DMS 273 (cell line): ENCODE measurements at regions not wholly inside any gene's neighbourhood (a gene's known extent, or its start where the extent isn't known, plus 50 kb on each side); places are given as distances from the start of the nearest gene placed in this dataset.

ENCODE experiments used
- DNase-seq: peaks from one replicate; lab custom pipeline; 2025; ENCODE audit not compliant: unreplicated experiment; lab: John Stamatoyannopoulos, UW

DNA sequence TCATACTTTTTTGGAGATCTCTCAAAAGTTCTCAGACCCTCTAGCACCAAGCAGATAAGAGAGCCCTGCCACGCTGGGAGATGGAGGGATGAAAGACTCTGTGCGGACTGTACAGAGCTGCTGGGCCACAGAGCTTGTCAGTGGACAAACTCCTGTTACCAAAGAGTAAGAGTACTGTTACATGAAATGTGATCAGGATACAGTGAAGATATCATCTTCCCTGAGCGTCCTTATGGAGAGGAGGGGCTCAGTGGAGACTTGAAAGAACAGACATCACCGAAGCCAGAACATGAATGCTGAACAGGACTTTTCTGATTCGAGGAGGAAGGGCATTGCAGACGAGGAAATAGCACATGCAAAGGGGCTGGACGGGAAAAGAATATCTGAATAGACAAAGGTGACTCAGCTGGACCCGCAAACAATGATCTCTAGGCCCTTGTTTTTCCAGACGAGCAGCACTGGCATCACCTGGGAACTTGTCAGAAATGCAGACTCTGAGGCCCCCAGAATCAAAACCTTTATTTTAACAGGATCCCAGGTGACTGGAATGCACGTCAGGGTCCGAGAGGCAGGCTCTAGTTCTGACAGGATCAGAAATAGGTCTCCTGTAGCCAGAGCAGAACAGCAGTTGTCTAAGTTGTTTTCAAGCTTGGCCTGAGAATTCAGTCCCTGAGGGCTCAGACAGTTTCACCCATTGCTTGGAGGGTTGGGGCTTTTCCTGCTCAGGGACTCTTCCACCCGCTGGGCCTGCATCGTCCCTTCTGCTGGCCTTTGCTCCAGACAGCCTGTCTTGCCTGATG is 277.9 kb downstream of the RPLP1 start:
- no peak for DNase-seq

DNA sequence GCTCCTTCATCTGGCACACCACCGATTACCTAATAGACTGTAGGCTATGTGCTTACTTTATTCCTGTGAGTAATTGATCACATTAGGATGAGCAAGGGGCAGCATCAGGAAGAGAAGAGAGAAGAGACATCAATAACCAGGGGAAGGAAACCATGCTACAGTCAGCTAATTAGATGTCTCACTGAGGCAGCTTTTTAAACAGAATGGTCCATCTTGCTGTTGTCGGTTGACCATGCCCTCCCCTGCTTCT is 278.4 kb downstream of the RPLP1 start:
- DNase-seq = no peak

DNA sequence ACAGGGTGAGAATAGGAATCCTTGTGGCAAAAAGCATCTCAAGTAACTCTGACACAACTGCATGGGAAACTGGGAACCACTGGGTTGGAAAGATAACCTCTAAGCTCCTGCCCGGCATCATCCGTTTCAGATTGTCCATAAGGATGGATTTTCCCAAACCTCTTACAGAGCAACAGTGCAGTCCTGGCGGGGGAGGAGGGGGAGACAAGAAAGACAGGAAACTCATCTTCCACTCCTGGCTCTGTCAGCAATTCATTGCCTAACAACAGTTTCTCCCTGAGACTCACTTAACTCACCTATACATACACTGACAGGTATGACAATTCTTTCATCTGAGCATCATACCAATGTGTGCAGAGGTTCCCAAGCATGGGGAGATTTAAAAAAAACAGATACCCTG is 279.0 kb downstream of the RPLP1 start:
- no peak for DNase-seq

DNA sequence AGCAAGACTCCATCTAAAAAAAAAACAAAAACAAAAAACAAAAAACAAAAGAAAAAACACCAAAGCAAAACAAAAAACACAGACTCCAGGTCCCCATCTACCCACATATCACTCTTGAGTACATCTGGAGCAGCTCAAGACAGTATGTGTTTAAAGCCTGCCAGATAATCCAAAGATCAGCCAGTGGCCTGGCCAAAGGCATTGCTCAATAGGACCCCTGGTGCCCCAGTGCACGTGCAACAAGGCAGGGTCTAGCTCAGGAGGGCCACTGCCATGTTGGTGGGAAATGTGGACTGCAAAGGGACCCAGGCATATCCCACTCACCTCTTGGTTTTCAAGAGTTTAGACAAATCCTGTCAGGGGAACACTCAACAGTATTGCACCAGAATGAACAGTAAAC is 279.5 kb downstream of the RPLP1 start:
- no peak for DNase-seq

DNA sequence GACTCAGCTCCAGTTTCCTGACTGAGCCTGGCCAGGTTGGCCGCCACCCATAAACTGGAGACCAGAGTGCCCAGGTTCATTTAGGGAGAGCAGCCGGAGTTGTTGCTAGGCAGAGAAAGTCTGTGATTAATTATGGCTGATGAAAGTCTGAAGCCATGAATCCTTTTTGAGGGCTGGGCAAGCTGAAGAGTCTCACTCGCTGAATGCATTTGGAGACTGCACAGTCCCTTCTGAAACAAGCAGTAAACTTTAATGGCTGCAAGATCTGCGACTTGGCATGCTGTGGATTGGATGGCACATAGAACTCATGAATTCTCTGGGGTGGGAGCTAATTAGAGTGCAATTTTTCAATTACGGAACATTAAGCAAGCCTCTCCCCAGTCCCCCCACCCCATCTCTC is 282.1 kb downstream of the RPLP1 start:
- peak; percentile 4 for DNase-seq

DNA sequence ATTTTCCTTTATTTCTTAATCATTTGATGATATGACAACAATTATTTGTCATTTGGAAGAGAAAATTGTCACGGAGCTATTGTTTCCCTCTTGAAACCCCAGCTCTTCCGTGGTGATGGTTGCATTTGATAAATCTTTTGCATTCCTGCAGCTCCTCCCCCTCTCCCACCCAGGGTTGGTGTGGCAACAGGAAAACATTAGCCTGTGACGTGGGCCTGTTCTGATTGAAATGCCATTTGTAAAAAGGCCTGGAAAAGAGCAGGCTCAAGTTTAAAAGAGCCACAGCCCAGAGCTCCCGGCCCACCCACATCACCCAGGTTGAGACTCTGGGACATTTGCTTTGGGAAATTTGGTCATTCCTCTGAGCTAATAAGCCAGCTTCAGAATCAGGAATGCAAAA is 282.5 kb downstream of the RPLP1 start:
- no peak for DNase-seq

DNA sequence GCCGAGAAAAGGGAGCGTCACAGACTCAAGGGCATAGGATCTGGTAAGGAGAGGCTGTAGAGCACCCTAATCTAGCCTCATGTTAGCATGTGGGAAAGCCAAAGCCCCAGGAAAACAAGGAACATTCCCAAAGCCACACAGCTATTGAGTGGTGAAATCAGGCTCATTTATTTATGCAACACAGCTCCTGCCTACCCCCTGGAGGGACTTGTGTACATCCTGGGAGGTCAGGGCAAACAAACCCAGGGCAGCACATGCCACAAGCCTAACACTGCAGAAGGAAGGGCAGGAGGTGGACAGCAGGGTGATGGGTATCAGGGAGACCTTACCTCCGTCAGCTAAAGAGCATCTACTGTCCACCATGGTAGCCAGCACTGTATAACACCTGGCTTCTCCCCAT is 283.5 kb downstream of the RPLP1 start:
- DNase-seq = no peak

DNA sequence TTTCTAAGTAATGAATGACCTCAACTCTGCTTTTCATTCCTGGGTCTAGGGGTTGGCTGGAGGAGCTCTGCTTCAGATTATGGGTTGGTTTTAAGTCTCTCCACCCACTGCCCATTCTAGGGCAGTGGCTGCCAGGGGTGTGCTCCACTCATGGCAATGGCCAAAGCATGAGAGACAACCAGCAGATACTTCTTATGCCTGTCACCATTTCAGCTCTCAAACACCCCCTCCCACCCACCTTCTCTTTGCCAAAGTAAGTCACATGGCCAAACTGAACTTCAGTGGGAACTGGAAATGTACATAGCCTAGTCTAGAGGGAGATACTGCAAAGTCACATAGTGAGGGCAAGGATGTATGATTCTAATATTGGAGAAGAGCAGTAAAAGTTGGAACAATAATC is 285.3 kb downstream of the RPLP1 start:
- DNase-seq = no peak

DNA sequence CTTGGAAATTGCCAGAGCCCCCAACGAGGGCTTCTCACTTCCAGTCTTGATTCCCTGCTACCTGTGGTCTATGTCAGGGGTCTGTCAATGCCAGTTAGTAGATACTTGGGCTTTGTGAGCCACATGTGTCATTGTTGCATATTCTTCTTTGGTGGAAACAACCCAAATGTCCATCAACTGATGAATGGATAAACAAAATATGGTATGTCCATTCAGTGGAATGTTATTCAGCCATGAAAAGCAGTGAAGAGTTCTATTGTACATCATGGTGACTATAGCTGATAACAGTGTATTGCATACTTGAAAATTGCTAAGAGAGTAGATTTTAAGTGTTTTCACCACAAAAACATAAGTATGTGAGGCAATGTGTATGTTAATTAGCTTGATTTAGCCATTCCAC is 288.1 kb downstream of the RPLP1 start:
- no peak for DNase-seq

DNA sequence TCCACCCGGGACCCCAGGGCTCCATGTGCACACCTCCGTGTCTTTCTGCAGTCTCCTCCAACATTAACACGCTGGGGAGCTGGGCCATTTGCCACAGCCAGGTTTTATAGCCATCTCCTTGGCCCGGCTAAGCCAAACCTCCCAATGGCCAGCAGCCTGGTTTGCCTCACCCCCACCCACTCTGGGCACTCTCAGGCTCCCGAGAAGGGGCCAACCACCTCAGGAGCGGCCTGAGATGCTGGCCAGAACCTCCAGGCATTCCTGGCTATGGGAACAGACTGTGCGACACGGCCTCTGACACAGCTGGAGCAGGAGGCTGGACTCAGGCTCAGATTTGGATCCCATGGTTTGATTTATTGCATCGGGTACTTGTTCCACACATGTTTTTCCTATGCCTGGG is 289.7 kb downstream of the RPLP1 start:
- no peak for DNase-seq

DNA sequence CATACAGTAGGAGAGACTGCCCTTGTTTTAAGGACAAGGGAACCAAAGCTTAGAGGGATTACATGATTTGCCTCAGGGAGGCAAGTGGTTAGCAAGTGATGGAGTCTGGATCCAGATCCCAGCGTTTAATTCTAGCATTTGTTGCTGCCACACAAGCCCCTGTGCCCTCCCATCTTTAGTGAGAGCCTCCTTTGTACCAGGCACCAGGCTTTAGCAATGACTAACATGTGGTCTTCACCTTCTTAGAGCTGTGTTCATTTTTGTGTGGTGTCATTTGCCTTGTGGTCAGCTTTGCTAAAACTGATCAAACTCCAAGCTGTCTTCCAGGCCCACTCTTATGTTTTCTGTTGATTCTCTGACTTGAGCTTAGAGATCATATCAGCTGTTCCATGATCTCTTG is 290.5 kb downstream of the RPLP1 start:
- no peak for DNase-seq

DNA sequence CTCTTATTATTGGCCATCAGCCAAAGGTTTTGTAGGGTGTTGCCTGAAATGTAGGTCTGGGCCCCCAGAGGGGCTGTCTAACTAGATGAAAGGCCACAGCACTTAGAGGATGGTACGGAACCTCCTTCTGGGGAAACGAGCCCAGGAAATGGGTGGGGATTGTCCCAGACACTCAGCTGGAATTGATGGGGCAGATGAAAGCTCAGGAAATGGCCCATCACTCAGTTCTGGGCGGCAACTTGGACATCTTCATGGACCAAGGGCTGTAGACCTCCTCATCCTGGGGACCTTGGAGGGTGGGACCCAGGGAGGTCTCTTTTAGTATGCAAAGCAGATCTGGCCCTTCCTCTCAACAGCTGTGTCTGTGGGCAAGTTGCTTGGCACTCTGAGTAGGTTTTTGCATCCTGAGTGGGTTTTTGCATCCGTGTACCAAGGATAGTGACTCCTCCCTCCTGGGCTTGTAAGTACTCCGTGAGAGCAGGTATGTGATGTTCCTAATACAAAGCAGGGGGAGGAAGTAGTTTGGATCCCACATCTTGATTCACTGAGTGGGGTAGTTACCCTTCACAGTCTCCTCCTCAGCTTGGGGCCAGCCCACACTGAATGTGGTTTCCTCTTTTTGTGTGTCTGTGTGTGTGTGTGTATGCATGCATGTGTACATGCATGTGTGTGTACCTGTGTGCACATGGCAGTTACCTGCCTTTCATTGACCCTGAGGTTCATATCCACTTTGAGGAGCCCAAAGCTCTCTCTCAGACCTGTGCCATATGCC is 292.0 kb downstream of the RPLP1 start:
- DNase-seq = no peak

DNA sequence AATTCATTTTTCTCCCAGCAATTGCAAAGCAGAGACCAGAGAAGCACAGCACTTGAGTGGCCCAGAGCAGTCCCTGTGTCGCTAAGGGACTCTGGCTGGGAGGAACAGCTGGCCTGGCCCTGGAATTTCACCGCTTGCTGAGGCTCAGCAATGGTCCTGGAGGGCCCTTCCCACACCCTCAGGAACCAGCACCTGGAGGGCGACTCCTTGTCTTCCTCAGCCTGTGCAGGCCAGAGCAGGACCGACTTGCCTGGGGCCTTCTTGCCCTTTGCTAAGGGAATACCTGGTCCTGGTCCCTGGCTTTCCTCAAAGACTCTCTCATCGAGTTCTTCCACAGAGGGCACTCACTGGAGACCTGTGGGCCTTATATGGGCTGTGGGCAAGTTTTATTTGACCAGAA is 294.6 kb downstream of the RPLP1 start:
- peak; percentile 6 for DNase-seq

DNA sequence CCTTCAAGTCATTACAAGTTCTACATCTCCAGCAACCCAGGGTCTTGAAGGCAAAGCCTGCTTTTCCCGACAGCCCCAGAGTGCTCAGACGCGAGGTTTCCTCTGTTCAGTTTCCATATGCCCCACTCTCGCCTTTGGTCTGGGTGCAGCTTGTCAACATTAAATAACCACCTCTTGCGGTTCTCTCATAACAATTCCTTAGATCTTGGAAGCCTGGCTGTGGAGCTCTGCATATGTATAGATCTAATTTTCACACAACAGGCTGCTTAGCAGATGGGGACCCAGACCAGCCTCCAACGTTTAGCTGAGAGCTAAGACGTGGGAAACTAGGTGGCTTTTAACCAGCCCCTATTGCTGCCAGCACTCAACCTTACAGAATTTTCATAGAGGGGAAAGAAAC is 295.5 kb downstream of the RPLP1 start:
- peak; percentile 91 for DNase-seq

DNA sequence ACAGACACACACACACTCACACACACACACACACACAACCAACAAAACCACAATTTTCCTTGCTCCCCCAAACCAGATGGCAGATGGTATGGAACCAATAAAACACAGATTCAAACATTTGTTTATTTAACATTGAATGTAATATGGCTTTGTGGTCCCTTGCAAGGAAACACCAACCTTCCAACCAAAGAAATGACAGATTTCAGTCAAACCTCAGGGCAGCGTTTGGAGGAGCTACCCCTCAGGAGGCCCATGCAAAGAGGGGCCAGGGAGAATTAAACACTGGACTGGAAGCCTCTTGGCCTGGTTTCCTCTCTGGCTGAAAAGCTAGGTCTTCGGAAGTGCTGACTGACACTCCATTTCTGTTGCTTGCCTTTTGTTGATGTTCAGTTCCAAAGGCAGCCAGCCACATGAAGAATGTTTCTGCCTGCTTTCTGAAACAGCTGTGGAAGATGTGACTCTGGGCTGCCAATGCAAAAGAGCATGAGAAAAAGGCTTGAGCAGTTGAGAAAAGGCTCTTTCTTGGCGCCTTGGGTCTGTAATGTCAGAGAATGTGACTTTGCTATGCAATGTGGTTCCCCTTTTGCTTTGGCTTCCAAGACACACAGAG is 296.1 kb downstream of the RPLP1 start:
- peak; percentile 78 for DNase-seq

DNA sequence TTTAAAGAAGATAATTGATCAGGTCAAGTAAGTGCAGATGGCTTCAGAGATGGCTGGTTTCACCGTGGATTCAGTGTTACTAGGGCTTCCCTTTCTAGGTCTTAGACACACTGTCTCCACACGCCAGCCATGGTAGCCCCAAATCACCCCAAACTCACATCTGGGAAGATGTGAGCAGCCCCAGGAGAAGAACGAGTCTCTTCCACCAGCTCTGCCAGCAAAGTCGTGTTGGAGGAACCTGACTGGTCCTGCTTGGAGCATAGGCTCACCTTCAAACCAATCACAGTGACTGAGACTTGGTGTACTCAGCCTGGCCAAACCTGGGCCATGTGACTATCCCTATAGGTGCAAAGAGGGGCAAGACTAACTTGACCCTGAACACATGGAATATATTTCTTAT is 296.7 kb downstream of the RPLP1 start:
- no peak for DNase-seq

DNA sequence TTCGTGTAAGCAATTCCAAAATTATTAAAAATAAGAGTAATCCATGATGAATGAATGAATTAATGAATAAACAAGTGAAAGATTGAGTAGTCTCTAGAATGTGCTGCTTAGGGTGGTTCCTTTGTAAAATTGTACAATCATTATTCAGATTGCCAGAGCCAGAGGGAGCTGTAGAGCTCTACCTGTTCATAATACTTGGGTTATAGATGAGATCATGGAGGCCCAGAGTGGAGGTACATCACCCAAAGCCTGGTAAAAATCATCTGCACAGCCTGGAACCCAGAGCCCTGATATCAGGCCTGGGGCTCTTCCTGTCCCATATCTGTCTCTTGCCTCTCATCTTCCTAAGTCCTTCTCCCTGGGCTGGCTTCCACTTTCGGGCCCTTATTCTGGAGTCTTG is 297.2 kb downstream of the RPLP1 start:
- peak; percentile 19 for DNase-seq

DNA sequence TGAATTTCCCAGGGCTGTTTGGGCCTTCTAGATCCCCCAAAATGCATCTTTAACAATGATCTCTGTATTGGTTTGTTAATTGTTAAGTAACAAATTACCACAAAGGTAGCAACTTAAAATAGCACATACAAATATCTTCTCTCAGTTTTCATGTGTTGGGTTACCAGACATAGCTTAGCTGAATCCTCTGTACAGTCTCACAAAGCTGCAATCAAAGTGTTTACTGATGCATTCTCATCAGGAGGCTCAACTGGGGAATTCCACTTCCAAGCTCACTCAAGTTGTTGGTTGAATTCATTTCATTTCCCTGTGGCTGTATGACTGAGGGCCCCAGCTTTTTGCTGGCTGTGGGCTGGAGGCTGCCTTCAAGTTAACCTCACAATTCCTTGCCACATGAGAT is 297.6 kb downstream of the RPLP1 start:
- DNase-seq = no peak

DNA sequence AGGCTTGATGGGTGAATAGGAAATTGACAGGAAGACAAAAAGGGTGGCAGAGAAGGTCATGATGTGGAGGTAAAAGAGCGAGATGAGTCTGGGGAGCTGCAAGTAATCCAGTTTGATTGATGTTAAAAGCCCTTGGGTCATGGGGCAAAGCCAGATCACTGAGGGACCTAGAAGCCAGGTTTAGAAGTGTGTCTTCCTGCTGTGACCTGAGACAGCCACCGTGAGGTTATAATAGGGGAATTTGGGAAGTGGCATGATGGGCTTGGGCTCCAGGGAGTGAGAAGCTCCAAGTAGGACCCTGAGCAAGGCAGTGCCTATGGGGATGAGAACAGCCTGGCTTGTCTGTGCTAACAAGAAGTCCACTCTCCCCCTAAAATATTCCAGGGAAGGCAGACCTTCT is 298.5 kb downstream of the RPLP1 start:
- DNase-seq = no peak

DNA sequence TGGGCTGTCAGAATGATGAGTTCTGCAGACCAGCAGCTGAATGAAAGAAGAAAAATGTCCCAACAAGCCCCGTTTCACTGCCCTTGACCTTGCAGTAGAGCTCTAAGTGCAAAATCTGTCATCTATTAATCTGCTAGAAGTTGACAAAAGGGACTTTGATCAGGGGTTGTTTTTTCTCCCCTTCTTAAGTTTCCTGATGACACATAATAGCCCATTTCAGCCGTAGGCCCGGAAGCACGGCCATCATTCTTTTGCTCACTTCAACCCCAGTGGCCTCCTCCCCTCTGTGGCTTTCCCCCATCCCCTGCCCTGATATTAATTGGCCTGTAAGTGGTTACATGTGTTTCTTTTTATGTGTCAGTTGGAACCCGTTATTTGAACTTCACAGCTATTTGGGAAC is 298.9 kb downstream of the RPLP1 start:
- no peak for DNase-seq

DNA sequence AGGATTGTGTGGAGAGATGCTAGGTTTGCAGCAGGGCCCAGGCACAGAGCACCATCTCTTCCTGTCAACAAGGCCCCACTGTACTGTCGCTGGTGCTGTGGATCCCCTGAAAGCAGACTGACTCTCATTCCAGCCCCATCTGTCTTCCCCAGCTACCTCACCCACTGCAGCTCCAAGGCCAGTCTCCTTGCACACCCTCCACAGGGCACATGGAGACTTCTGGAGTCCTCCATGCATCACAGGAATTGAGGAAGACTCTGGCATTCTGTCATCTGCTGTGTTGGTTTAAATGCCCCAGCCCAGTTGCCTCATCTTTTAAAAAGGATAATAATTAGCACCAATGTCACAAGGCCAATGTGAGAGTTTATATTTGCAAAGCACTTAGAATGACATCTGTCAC is 301.2 kb downstream of the RPLP1 start:
- no peak for DNase-seq

DNA sequence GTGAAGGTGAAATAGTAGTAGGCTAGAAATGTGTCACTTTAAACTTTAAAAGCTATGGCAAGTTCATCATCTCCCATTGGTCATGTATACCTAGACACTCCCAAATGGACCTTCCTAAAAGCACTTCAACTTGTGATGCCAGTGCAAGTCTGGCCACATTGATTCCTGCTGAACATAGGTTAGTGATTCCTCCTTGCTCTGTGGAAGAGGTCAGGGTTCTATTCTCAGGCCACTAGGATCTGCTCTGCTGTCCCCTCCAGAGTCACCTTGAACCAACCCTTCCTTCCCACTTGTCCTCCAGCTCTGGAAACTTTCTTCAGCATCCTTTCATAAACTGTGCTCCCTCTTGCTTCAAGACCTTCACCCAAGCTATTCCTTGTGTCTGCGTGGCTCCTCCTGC is 301.7 kb downstream of the RPLP1 start:
- DNase-seq = no peak
